ENCODE measurements at regions not wholly inside any gene's neighbourhood (a gene's known extent, or its start where the extent isn't known, plus 50 kb on each side); places are given as distances from the start of the nearest gene placed in this dataset.

DNA sequence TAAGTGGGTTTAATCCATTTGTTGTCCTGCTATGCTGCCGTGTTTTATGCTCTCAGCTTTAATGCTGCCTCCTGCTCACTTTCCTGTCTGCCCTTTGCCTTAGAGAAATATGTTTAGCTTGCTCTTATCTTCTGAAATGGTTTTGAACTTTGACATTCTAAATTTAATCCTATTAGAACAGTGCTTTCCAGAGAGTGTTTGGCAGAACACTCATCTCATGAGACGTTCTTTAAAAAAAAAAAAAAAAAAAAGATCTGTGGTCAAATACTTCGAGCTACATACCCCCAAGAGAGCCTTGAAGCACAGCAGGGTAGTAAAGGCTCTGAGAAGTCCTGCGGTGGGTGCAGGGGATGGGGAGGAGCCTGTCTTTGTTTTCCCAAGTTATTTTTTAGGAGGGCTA lies 161.3 kb downstream of the SPP2 start:
- no peaks in the 10 kb centered on the region for H4K20me1 ChIP-seq (ENCODE audit: insufficient read depth)
- no peak overlapping the region for H3K4me2 ChIP-seq (ENCODE audit: low read length)
- H3K79me2 ChIP-seq (replicated peaks; ENCODE audit: insufficient read depth, low read length), result no peaks in the 10 kb centered on the region
- H3K9me2 ChIP-seq (ENCODE audit: insufficient read depth, low read length), result no peaks in the 10 kb centered on the region
- H3K4me3 ChIP-seq (ENCODE audit: low read length), result no peak overlapping the region
- no peak overlapping the region for H3K9ac ChIP-seq (ENCODE audit: low read length)
- no peaks in the 10 kb centered on the region for H3F3A ChIP-seq (ENCODE audit: insufficient read depth, low read length, poor library complexity, severe bottlenecking)
- no peaks in the 10 kb centered on the region for H3K9me3 ChIP-seq (ENCODE audit: low read length)
- TF ChIP-seq EP300 (conservative IDR thresholded peaks at IDR 0.05; ENCODE audit: poor library complexity, severe bottlenecking) (no peak), MXI1 (conservative IDR thresholded peaks at IDR 0.05; ENCODE audit: poor library complexity, severe bottlenecking) (no peak), TAF1 (IDR thresholded peaks at IDR 0.05; ENCODE audit: low read depth) (no peak), POLR2AphosphoS5 (IDR thresholded peaks at IDR 0.05) (no peak), SMC3 (conservative IDR thresholded peaks at IDR 0.05; ENCODE audit: poor library complexity) (no peak), EZH2 (IDR thresholded peaks at IDR 0.05; ENCODE audit: borderline replicate concordance, insufficient read depth, low read length, poor library complexity, severe bottlenecking) (no peak), RAD21 (conservative IDR thresholded peaks at IDR 0.05) (no peak)
- TF ChIP-seq, protein P1, sequence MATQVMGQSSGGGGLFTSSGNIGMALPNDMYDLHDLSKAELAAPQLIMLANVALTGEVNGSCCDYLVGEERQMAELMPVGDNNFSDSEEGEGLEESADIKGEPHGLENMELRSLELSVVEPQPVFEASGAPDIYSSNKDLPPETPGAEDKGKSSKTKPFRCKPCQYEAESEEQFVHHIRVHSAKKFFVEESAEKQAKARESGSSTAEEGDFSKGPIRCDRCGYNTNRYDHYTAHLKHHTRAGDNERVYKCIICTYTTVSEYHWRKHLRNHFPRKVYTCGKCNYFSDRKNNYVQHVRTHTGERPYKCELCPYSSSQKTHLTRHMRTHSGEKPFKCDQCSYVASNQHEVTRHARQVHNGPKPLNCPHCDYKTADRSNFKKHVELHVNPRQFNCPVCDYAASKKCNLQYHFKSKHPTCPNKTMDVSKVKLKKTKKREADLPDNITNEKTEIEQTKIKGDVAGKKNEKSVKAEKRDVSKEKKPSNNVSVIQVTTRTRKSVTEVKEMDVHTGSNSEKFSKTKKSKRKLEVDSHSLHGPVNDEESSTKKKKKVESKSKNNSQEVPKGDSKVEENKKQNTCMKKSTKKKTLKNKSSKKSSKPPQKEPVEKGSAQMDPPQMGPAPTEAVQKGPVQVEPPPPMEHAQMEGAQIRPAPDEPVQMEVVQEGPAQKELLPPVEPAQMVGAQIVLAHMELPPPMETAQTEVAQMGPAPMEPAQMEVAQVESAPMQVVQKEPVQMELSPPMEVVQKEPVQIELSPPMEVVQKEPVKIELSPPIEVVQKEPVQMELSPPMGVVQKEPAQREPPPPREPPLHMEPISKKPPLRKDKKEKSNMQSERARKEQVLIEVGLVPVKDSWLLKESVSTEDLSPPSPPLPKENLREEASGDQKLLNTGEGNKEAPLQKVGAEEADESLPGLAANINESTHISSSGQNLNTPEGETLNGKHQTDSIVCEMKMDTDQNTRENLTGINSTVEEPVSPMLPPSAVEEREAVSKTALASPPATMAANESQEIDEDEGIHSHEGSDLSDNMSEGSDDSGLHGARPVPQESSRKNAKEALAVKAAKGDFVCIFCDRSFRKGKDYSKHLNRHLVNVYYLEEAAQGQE (IDR thresholded peaks at IDR 0.05; ENCODE audit: borderline replicate concordance), result no peak
- TF ChIP-seq, protein P2, sequence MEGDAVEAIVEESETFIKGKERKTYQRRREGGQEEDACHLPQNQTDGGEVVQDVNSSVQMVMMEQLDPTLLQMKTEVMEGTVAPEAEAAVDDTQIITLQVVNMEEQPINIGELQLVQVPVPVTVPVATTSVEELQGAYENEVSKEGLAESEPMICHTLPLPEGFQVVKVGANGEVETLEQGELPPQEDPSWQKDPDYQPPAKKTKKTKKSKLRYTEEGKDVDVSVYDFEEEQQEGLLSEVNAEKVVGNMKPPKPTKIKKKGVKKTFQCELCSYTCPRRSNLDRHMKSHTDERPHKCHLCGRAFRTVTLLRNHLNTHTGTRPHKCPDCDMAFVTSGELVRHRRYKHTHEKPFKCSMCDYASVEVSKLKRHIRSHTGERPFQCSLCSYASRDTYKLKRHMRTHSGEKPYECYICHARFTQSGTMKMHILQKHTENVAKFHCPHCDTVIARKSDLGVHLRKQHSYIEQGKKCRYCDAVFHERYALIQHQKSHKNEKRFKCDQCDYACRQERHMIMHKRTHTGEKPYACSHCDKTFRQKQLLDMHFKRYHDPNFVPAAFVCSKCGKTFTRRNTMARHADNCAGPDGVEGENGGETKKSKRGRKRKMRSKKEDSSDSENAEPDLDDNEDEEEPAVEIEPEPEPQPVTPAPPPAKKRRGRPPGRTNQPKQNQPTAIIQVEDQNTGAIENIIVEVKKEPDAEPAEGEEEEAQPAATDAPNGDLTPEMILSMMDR (IDR thresholded peaks at IDR 0.05; ENCODE audit: poor library complexity, severe bottlenecking), result no peak
- H3K27ac ChIP-seq (ENCODE audit: low read length), result no peak overlapping the region
- H3K36me3 ChIP-seq (ENCODE audit: insufficient read depth, low read length), result no peaks in the 10 kb centered on the region
- H2AFZ ChIP-seq (ENCODE audit: low read depth, low read length), result no peak overlapping the region
- H3K27me3 ChIP-seq (ENCODE audit: insufficient read depth, low read depth, low read length), result no peaks in the 10 kb centered on the region

DNA sequence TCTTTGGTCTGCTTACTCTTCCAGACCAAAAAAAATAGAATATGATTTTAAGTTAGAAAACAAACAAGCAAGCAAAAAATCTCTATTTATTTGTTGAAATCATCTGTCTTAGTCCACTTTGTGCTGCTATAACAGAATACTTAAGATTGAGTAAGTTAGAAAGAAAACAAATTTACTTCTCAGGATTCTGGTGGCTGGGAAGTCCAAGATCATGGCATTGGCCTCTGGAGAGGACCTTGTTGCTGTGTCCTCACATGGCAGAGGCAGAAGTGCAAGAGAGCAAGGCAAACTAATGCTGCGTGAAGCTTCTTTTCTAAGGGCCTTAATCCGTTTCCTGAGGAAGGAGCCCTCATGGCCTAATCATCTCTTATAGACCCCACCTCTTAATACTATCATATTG lies 156.2 kb downstream of the SPP2 start:
- Histone ChIP-seq H4K20me1 (ENCODE audit: insufficient read depth) (no peaks in the 10 kb centered on the region), H3K9me2 (ENCODE audit: insufficient read depth, low read length) (no peaks in the 10 kb centered on the region), H3K27me3 (ENCODE audit: insufficient read depth, low read depth, low read length) (no peaks in the 10 kb centered on the region), H3K9ac (ENCODE audit: low read length) (no peak overlapping the region), H2AFZ (ENCODE audit: low read depth, low read length) (no peak overlapping the region), H3K27ac (ENCODE audit: low read length) (no peak overlapping the region), H3K36me3 (ENCODE audit: insufficient read depth, low read length) (no peaks in the 10 kb centered on the region), H3K9me3 (ENCODE audit: low read length) (no peaks in the 10 kb centered on the region), H3K4me3 (ENCODE audit: low read length) (no peak overlapping the region), H3K4me2 (ENCODE audit: low read length) (no peak overlapping the region), H3F3A (ENCODE audit: insufficient read depth, low read length, poor library complexity, severe bottlenecking) (no peaks in the 10 kb centered on the region), H3K79me2 (replicated peaks; ENCODE audit: insufficient read depth, low read length) (no peaks in the 10 kb centered on the region)
- TF ChIP-seq EP300 (conservative IDR thresholded peaks at IDR 0.05; ENCODE audit: poor library complexity, severe bottlenecking) (no peak), RAD21 (conservative IDR thresholded peaks at IDR 0.05) (no peak), MXI1 (conservative IDR thresholded peaks at IDR 0.05; ENCODE audit: poor library complexity, severe bottlenecking) (no peak), EZH2 (IDR thresholded peaks at IDR 0.05; ENCODE audit: borderline replicate concordance, insufficient read depth, low read length, poor library complexity, severe bottlenecking) (no peak), POLR2AphosphoS5 (IDR thresholded peaks at IDR 0.05) (no peak), TAF1 (IDR thresholded peaks at IDR 0.05; ENCODE audit: low read depth) (no peak), SMC3 (conservative IDR thresholded peaks at IDR 0.05; ENCODE audit: poor library complexity) (no peak)
- TF ChIP-seq, protein P2 (IDR thresholded peaks at IDR 0.05; ENCODE audit: poor library complexity, severe bottlenecking), result no peak
- TF ChIP-seq, protein P1 (IDR thresholded peaks at IDR 0.05; ENCODE audit: borderline replicate concordance), result no peak
